Ishikawa (cell line): ENCODE measurements at regions not wholly inside any gene's neighbourhood (a gene's known extent, or its start where the extent isn't known, plus 50 kb on each side); places are given as distances from the start of the nearest gene placed in this dataset.

ENCODE experiments used
- CEBPB ChIP-seq: IDR thresholded peaks from 2 replicates; pipeline ENCODE4 v1.6.1; 2012
- CREB1 ChIP-seq: IDR thresholded peaks from 2 replicates; pipeline ENCODE4 v1.6.1; 2012; ENCODE audit warnings: low read depth
- EGR1 ChIP-seq: IDR thresholded peaks from 2 replicates; pipeline ENCODE4 v1.6.1; 2012
- EP300 ChIP-seq: IDR thresholded peaks from 2 replicates; pipeline ENCODE4 v1.6.1; 2012; ENCODE audit warnings: borderline replicate concordance
- FOXM1 ChIP-seq: IDR thresholded peaks from 2 replicates; pipeline ENCODE4 v1.6.1; 2012; ENCODE audit warnings: low read depth, borderline replicate concordance
- NFIC ChIP-seq: IDR thresholded peaks from 2 replicates; pipeline ENCODE4 v1.6.1; 2012
- RAD21 ChIP-seq: IDR thresholded peaks from 2 replicates; pipeline ENCODE4 v1.6.1; 2012; ENCODE audit warnings: low read depth
- TAF1 ChIP-seq: IDR thresholded peaks from 2 replicates; pipeline ENCODE4 v1.6.1; 2012; ENCODE audit warnings: low read depth, mild to moderate bottlenecking
- TCF12 ChIP-seq: IDR thresholded peaks from 2 replicates; pipeline ENCODE4 v1.6.1; 2012; ENCODE audit warnings: low read depth
- TEAD4 ChIP-seq: IDR thresholded peaks from 2 replicates; pipeline ENCODE4 v1.6.1; 2012
- USF1 ChIP-seq: IDR thresholded peaks from 2 replicates; pipeline ENCODE4 v1.6.1; 2012
- YY1 ChIP-seq: IDR thresholded peaks from 2 replicates; pipeline ENCODE4 v1.6.1; 2012; ENCODE audit warnings: low read depth
- ZBTB7A ChIP-seq: IDR thresholded peaks from 2 replicates; pipeline ENCODE4 v1.6.1; 2012; ENCODE audit warnings: low read depth
- TF ChIP-seq, protein P1 (sequence below): IDR thresholded peaks from 2 replicates; pipeline ENCODE4 v1.6.1; 2012; ENCODE audit warnings: low read depth, mild to moderate bottlenecking
- TF ChIP-seq, protein P2 (sequence below): IDR thresholded peaks from 2 replicates; pipeline ENCODE4 v1.6.1; 2012

- TF ChIP-seq RAD21 (no peak), EGR1 (no peak), FOXM1 (no peak), EP300 (no peak), TAF1 (no peak), CREB1 (no peak), USF1 (no peak), ZBTB7A (no peak), TCF12 (no peak), CEBPB (no peak), NFIC (no peak), TEAD4 (no peak), YY1 (no peak)
- TF ChIP-seq, protein P1, sequence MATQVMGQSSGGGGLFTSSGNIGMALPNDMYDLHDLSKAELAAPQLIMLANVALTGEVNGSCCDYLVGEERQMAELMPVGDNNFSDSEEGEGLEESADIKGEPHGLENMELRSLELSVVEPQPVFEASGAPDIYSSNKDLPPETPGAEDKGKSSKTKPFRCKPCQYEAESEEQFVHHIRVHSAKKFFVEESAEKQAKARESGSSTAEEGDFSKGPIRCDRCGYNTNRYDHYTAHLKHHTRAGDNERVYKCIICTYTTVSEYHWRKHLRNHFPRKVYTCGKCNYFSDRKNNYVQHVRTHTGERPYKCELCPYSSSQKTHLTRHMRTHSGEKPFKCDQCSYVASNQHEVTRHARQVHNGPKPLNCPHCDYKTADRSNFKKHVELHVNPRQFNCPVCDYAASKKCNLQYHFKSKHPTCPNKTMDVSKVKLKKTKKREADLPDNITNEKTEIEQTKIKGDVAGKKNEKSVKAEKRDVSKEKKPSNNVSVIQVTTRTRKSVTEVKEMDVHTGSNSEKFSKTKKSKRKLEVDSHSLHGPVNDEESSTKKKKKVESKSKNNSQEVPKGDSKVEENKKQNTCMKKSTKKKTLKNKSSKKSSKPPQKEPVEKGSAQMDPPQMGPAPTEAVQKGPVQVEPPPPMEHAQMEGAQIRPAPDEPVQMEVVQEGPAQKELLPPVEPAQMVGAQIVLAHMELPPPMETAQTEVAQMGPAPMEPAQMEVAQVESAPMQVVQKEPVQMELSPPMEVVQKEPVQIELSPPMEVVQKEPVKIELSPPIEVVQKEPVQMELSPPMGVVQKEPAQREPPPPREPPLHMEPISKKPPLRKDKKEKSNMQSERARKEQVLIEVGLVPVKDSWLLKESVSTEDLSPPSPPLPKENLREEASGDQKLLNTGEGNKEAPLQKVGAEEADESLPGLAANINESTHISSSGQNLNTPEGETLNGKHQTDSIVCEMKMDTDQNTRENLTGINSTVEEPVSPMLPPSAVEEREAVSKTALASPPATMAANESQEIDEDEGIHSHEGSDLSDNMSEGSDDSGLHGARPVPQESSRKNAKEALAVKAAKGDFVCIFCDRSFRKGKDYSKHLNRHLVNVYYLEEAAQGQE, result no peak
- TF ChIP-seq, protein P2, sequence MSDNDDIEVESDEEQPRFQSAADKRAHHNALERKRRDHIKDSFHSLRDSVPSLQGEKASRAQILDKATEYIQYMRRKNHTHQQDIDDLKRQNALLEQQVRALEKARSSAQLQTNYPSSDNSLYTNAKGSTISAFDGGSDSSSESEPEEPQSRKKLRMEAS, result no peak
Observed at GRCh38 chr4:137981277-137981676, 260.9 kb downstream of the SLC7A11 start.

GRCh38 chr4:137980641-137981040 lies 261.5 kb downstream of the SLC7A11 start:
- no peak for TF ChIP-seq EGR1
- TF ChIP-seq NFIC, result no peak
- TF ChIP-seq, protein P2, result no peak
- no peak for TF ChIP-seq YY1
- TF ChIP-seq TCF12, result no peak
- TF ChIP-seq, protein P1, result no peak

DNA sequence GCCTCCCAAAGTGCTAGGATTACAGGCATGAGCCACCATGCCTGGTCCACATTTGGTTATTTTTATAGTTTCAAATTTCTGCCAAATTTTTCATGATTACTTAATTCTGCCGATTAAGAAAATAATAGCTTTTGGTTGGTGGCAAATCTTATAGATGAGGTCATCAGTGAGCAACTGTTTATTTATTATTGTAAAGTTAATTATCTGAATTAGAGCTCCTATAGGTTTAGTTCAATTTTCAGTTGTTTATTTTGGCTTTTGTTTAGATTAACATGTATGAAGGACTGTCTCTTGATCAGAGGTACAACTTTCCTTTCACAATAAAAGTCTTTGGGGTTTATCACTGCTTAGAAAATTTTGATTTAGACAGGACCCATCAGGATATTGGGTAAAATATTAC lies 262.2 kb downstream of the SLC7A11 start:
- TF ChIP-seq NFIC (no peak), YY1 (no peak), EGR1 (no peak), FOXM1 (no peak), EP300 (no peak), TEAD4 (no peak), TCF12 (no peak)

GRCh38 chr4:137968956-137969678 lies 273.0 kb downstream of the SLC7A11 start:
- no peak for TF ChIP-seq EP300
- TF ChIP-seq CEBPB, result no peak
- TF ChIP-seq TEAD4, result no peak

DNA sequence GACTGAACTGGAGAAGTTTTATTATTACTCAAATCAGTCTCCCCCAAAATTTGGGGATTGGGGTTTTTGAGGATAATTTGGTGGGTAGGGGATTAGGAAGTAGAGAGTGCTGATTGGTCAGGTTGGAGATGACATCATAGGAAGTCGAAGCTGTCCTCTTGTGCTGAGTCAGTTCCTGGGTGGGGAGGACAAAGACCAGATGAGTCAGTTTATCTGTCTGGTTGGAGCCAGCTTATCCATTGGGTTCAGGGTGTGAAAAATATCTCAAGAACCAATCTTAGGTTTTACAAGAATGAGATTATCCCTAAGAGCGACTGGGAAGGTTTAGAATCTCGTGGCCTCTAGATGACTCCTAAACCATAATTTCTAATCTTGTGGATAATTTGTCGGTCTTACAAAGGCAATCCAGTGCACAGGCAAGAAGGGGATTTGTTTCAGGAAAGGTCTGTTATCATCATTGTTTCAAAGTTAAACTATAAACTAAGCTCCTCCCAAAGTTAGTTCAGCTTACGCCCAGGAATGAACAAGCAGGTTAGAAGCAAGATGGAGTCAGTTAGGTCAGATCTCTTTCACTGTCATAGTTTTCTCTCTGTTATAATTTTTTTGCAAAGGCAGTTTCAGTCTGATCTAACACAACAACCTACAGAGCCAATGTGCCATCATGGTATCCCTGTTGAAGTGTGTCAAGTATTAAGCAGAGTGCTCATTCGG lies 274.5 kb downstream of the SLC7A11 start:
- TF ChIP-seq TAF1 (no peak), EGR1 (no peak), FOXM1 (no peak), NFIC (no peak), USF1 (no peak), ZBTB7A (no peak), EP300 (no peak), CREB1 (no peak), RAD21 (no peak), TCF12 (no peak), YY1 (no peak), TEAD4 (no peak)
- TF ChIP-seq, protein P2, result no peak
- TF ChIP-seq, protein P1, result no peak
